Neuronal stem cell (in vitro differentiated cells): ENCODE measurements at regions not wholly inside any gene's neighbourhood (a gene's known extent, or its start where the extent isn't known, plus 50 kb on each side); places are given as distances from the start of the nearest gene placed in this dataset.

Experiments used
- DNase-seq: peaks from one replicate; pipeline ENCODE4 v3.0.0-alpha.2; 2013; ENCODE audit warnings: low spot score
- H2AFZ ChIP-seq: one replicate; pipeline ENCODE4 v1.6.1; 2013; ENCODE audit warnings: mild to moderate bottlenecking, low read length, inconsistent platforms
- H2AK5ac ChIP-seq: 2 replicates; pipeline ENCODE4 v1.6.1; 2013; ENCODE audit warnings: low read depth, mild to moderate bottlenecking, inconsistent platforms, low read length, moderate library complexity, mixed read lengths
- H2BK120ac ChIP-seq: 2 replicates; pipeline ENCODE4 v1.6.1; 2013; ENCODE audit warnings: low read depth, mild to moderate bottlenecking, inconsistent platforms, low read length, moderate library complexity, mixed read lengths
- H2BK12ac ChIP-seq: one replicate; pipeline ENCODE4 v1.6.1; 2013; ENCODE audit warnings: low read length, inconsistent platforms
- H2BK15ac ChIP-seq: 2 replicates; pipeline ENCODE4 v1.6.1; 2013; ENCODE audit warnings: mild to moderate bottlenecking, low read length, inconsistent platforms, mixed read lengths
- H2BK5ac ChIP-seq: one replicate; pipeline ENCODE4 v1.6.1; 2013; ENCODE audit warnings: inconsistent platforms, mild to moderate bottlenecking, low read length, moderate library complexity
- H3K14ac ChIP-seq: one replicate; pipeline ENCODE4 v1.6.1; 2013; ENCODE audit warnings: low read length, inconsistent platforms
- H3K18ac ChIP-seq: 2 replicates; pipeline ENCODE4 v1.6.1; 2013; ENCODE audit warnings: low read length, inconsistent platforms
- H3K23ac ChIP-seq: 2 replicates; pipeline ENCODE4 v1.6.1; 2013; ENCODE audit warnings: low read depth, mild to moderate bottlenecking, mixed read lengths, low read length, inconsistent platforms; ENCODE audit not compliant: poor library complexity
- H3K27ac ChIP-seq: replicated peaks from 3 replicates; pipeline ENCODE4 v1.5.1; 2013; ENCODE audit warnings: low read length, inconsistent platforms
- H3K27me3 ChIP-seq, 3 experiments: 2 replicates each; pipeline ENCODE4 v1.6.1; 2013; ENCODE audit warnings: low read length in 3 of 3, mild to moderate bottlenecking in 2 of 3, inconsistent platforms in 1 of 3, low read depth in 1 of 3, mixed read lengths in 1 of 3, moderate library complexity in 1 of 3; ENCODE audit not compliant: control insufficient read depth in 3 of 3, insufficient read depth in 3 of 3
- H3K36me3 ChIP-seq, 2 donors: replicated peaks in 1 of 2; 2 replicates each; pipeline ENCODE4 v1.6.1; 2013; ENCODE audit warnings: low read length in 2 of 2; ENCODE audit not compliant: control insufficient read depth in 2 of 2, insufficient read depth in 2 of 2
- H3K4ac ChIP-seq: 2 replicates; pipeline ENCODE4 v1.6.1; 2013; ENCODE audit warnings: inconsistent platforms, mild to moderate bottlenecking, low read length, moderate library complexity
- H3K4me1 ChIP-seq, 2 donors: 1 replicate in 1 of 2; 2 replicates in 1 of 2; pipeline ENCODE4 v1.6.1; 2013; ENCODE audit warnings: low read length in 2 of 2, low read depth in 1 of 2; ENCODE audit not compliant: control insufficient read depth in 2 of 2, insufficient read depth in 1 of 2
- H3K4me2 ChIP-seq: one replicate; pipeline ENCODE4 v1.6.1; 2013; ENCODE audit warnings: mild to moderate bottlenecking, low read length, inconsistent platforms; ENCODE audit not compliant: insufficient read depth, poor library complexity, severe bottlenecking
- H3K4me3 ChIP-seq, 2 donors: 2 replicates each; pipeline ENCODE4 v1.5.1; 2013; ENCODE audit warnings: low read length in 2 of 2, mild to moderate bottlenecking in 2 of 2, inconsistent platforms in 1 of 2, moderate library complexity in 1 of 2
- H3K79me1 ChIP-seq: one replicate; pipeline ENCODE4 v1.6.1; 2013; ENCODE audit warnings: low read depth, mild to moderate bottlenecking, inconsistent platforms, low read length, moderate library complexity
- H3K9ac ChIP-seq: one replicate; pipeline ENCODE4 v1.6.1; 2013; ENCODE audit warnings: mild to moderate bottlenecking, low read depth, low read length, inconsistent platforms; ENCODE audit not compliant: poor library complexity
- H3K9me3 ChIP-seq, 2 donors: replicated peaks in 1 of 2; 2 replicates each; pipeline versions ENCODE3 to v1.6.1; 2013; ENCODE audit warnings: low read length in 2 of 2, mild to moderate bottlenecking in 2 of 2, inconsistent platforms in 1 of 2, low read depth in 1 of 2, mixed read lengths in 1 of 2, moderate library complexity in 1 of 2; ENCODE audit not compliant: control insufficient read depth in 2 of 2, insufficient read depth in 1 of 2
- H4K8ac ChIP-seq: one replicate; pipeline ENCODE4 v1.6.1; 2013; ENCODE audit warnings: low read depth, mild to moderate bottlenecking, inconsistent platforms, low read length, moderate library complexity
- H4K91ac ChIP-seq: one replicate; pipeline ENCODE4 v1.6.1; 2013; ENCODE audit warnings: low read length, low read depth, mild to moderate bottlenecking, inconsistent platforms; ENCODE audit not compliant: poor library complexity
- WGBS, 2 donors: extraction: QIAGEN DNeasy Blood & Tissue Kit; methylation state at CpG; one replicate each; pipeline ENCODE4 v1.1.7; 2013; ENCODE audit warnings: missing lambda C conversion rate in 2 of 2, mixed read lengths in 1 of 2; ENCODE audit not compliant: insufficient read length in 2 of 2, insufficient replicate concordance in 1 of 2; ENCODE audit errors: extremely low coverage in 2 of 2; 5-methylcytosine and 5-hydroxymethylcytosine counted together

DNA sequence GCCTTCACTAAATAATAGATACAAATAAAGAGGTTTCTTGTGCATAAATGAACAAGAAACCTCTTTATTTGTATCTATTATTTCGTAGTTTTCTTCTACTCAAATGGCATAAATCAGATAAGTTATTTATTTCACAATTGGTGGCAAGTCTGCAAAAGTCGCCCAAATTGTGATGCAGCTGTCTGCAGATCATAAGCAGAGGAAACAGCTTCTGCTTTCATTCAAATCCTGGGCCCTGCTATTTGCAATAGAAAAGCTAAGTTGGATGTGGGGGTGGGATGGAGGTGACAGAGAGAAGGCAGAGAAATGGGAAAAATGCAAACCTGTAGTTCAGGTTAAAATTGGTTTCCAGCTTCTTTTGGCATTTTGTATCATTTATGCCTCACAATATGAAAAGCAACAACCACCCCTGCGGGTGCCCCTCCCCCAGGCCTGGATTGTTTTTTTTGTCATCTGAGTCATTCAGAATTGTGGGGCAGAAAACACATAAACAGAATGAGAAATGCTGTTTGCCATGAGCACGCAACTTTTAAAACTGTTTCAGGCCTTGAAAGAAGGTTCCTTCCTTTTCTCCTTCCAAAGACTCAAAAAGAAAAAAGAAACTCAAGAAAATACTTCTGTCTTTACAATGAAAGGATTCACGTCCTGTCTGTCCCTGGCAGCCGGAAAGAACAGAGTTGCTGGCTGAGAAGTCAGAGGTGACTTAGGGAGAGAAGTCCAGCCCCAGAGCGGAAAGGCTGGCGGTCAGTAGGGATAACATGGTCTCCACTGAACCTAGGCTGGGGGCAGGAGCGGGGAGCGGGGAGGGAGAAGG lies 132.9 kb downstream of the BAMBI start:
- Histone ChIP-seq H3K36me3 (no peaks in the 10 kb centered on the region), H3K4ac (no peak overlapping the region), H2BK120ac (no peak overlapping the region), H3K79me1 (no peaks in the 10 kb centered on the region), H3K14ac (no peak overlapping the region), H4K8ac (no peak overlapping the region), H3K18ac (no peak overlapping the region), H3K27me3 (no peaks in the 10 kb centered on the region), H3K4me3 (peak overlapping the region in 1 of 2 donors; percentile 24), H2BK5ac (no peak overlapping the region), H2AK5ac (no peak overlapping the region), H3K9ac (no peak overlapping the region), H3K23ac (no peak overlapping the region), H3K4me2 (no peak overlapping the region), H3K9me3 (peaks cover 0 to 2% of the 10 kb centered on the region in 2 donors), H2BK15ac (no peak overlapping the region), H4K91ac (no peak overlapping the region), H3K27ac (no peak overlapping the region), H3K4me1 (peaks cover 8 to 19% of the 10 kb centered on the region in 2 donors), H2AFZ (peak overlapping the region; percentile 83), H2BK12ac (no peak overlapping the region)
- WGBS, 2 donors = no CpG with 5 or more reads among the region's 10 CpGs
- DNase-seq = no peak

DNA sequence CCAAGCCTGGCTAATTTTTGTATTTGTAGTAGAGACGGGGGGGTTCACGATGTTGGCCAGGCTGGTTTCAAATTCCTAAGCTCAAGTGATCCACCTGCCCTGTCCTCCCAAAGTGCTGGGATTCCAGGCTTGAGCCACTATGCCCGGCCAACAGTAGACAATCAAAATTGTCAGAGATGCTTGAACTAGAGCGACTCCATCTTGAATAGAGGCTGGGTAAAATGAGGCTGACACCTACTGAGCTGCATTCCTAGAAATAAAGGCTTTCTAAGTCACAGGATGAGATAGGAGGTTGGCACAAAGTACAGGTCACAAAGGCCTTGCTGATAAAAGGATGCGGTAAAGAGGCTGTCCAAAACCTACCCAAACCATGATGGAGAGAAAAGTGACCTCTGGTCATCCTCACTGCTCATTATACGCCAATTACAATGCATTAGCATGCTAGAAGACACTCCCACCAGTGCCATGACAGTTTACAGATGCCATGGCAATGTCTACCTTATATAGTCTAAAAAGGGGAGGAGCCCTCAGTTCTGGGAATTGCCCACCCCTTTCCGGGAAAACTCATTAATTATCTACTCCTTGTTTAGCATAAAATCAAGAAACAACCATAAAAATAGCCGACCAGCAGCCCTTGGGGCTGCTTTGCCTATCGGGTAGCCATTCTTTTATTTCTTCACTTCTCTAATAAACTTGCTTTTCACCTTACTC lies 134.5 kb downstream of the BAMBI start:
- no CpG with 5 or more reads among the region's 9 CpGs for WGBS, 2 donors
- no peaks in the 10 kb centered on the region for H3K79me1 ChIP-seq
- no peak for DNase-seq
- peaks cover 0 to 2% of the 10 kb centered on the region in 2 donors for H3K9me3 ChIP-seq
- no peak overlapping the region for H3K23ac ChIP-seq
- no peak overlapping the region for H2BK12ac ChIP-seq
- no peak overlapping the region for H2AFZ ChIP-seq
- no peak overlapping the region for H4K8ac ChIP-seq
- H2BK120ac ChIP-seq = no peak overlapping the region
- H3K27me3 ChIP-seq = no peaks in the 10 kb centered on the region
- no peak overlapping the region for H3K4me2 ChIP-seq
- no peak overlapping the region for H3K18ac ChIP-seq
- no peak overlapping the region for H2AK5ac ChIP-seq
- no peak overlapping the region for H2BK5ac ChIP-seq
- H4K91ac ChIP-seq = no peak overlapping the region
- no peak overlapping the region for H3K14ac ChIP-seq
- no peak overlapping the region for H3K4ac ChIP-seq
- no peak overlapping the region for H3K27ac ChIP-seq
- H3K9ac ChIP-seq = no peak overlapping the region
- no peak overlapping the region for H3K4me3 ChIP-seq
- no peaks in the 10 kb centered on the region for H3K36me3 ChIP-seq
- H2BK15ac ChIP-seq = no peak overlapping the region
- H3K4me1 ChIP-seq = peaks cover 8 to 19% of the 10 kb centered on the region in 2 donors

- WGBS, 2 donors = no CpG with 5 or more reads among the region's 11 CpGs
- H3K4me2 ChIP-seq = no peak overlapping the region
- no peak overlapping the region for H2BK12ac ChIP-seq
- no peak overlapping the region for H4K91ac ChIP-seq
- H2BK120ac ChIP-seq = no peak overlapping the region
- no peak overlapping the region for H3K14ac ChIP-seq
- H4K8ac ChIP-seq = no peak overlapping the region
- no peak overlapping the region for H3K4ac ChIP-seq
- H2BK15ac ChIP-seq = no peak overlapping the region
- H3K9ac ChIP-seq = no peak overlapping the region
- H3K18ac ChIP-seq = no peak overlapping the region
- H3K4me1 ChIP-seq = peaks cover 8 to 19% of the 10 kb centered on the region in 2 donors
- DNase-seq = no peak
- peaks cover 0 to 2% of the 10 kb centered on the region in 2 donors for H3K9me3 ChIP-seq
- no peak overlapping the region for H2BK5ac ChIP-seq
- no peak overlapping the region for H3K4me3 ChIP-seq
- no peak overlapping the region for H3K27ac ChIP-seq
- H2AFZ ChIP-seq = no peak overlapping the region
- H2AK5ac ChIP-seq = no peak overlapping the region
- H3K23ac ChIP-seq = no peak overlapping the region
- no peaks in the 10 kb centered on the region for H3K79me1 ChIP-seq
- no peaks in the 10 kb centered on the region for H3K36me3 ChIP-seq
- no peaks in the 10 kb centered on the region for H3K27me3 ChIP-seq
Observed at GRCh38 chr10:28812384-28813372, 135.4 kb downstream of the BAMBI start.
